ENCODE measurements at regions not wholly inside any gene's neighbourhood (a gene's known extent, or its start where the extent isn't known, plus 50 kb on each side); places are given as distances from the start of the nearest gene placed in this dataset.
"Not testable (repeated sequence)": the region's sequence is repeated elsewhere in the genome, so short reads cannot be mapped to it uniquely, and the experiment has no call there.

GRCh38 chr2:215535125-215535668 lies 99.3 kb upstream of the FN1 start:
- H3K4me3 ChIP-seq (ENCODE audit: low read length): no peak overlapping the region
- no peak overlapping the region for H3K4me2 ChIP-seq (ENCODE audit: low read length)
- H3K9me3 ChIP-seq (ENCODE audit: low read length): no peaks in the 10 kb centered on the region
- no peaks in the 10 kb centered on the region for H3F3A ChIP-seq (ENCODE audit: insufficient read depth, low read length, poor library complexity, severe bottlenecking)
- no peak overlapping the region for H3K9ac ChIP-seq (ENCODE audit: low read length)
- no peak overlapping the region for H2AFZ ChIP-seq (ENCODE audit: low read depth, low read length)
- no peaks in the 10 kb centered on the region for H3K36me3 ChIP-seq (ENCODE audit: insufficient read depth, low read length)
- H3K27ac ChIP-seq (ENCODE audit: low read length): no peak overlapping the region
- H3K9me2 ChIP-seq (ENCODE audit: insufficient read depth, low read length): no peaks in the 10 kb centered on the region
- no peak for TF ChIP-seq EZH2 (IDR thresholded peaks at IDR 0.05; ENCODE audit: borderline replicate concordance, insufficient read depth, low read length, poor library complexity, severe bottlenecking)
- no peak for TF ChIP-seq TAF1 (IDR thresholded peaks at IDR 0.05; ENCODE audit: low read depth)
- no peak for TF ChIP-seq EP300 (conservative IDR thresholded peaks at IDR 0.05; ENCODE audit: poor library complexity, severe bottlenecking)
- TF ChIP-seq, protein P1, sequence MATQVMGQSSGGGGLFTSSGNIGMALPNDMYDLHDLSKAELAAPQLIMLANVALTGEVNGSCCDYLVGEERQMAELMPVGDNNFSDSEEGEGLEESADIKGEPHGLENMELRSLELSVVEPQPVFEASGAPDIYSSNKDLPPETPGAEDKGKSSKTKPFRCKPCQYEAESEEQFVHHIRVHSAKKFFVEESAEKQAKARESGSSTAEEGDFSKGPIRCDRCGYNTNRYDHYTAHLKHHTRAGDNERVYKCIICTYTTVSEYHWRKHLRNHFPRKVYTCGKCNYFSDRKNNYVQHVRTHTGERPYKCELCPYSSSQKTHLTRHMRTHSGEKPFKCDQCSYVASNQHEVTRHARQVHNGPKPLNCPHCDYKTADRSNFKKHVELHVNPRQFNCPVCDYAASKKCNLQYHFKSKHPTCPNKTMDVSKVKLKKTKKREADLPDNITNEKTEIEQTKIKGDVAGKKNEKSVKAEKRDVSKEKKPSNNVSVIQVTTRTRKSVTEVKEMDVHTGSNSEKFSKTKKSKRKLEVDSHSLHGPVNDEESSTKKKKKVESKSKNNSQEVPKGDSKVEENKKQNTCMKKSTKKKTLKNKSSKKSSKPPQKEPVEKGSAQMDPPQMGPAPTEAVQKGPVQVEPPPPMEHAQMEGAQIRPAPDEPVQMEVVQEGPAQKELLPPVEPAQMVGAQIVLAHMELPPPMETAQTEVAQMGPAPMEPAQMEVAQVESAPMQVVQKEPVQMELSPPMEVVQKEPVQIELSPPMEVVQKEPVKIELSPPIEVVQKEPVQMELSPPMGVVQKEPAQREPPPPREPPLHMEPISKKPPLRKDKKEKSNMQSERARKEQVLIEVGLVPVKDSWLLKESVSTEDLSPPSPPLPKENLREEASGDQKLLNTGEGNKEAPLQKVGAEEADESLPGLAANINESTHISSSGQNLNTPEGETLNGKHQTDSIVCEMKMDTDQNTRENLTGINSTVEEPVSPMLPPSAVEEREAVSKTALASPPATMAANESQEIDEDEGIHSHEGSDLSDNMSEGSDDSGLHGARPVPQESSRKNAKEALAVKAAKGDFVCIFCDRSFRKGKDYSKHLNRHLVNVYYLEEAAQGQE (IDR thresholded peaks at IDR 0.05; ENCODE audit: borderline replicate concordance): no peak
- TF ChIP-seq SMC3 (conservative IDR thresholded peaks at IDR 0.05; ENCODE audit: poor library complexity): no peak
- TF ChIP-seq MXI1 (conservative IDR thresholded peaks at IDR 0.05; ENCODE audit: poor library complexity, severe bottlenecking): no peak
- no peaks in the 10 kb centered on the region for H4K20me1 ChIP-seq (ENCODE audit: insufficient read depth)
- H3K27me3 ChIP-seq (ENCODE audit: insufficient read depth, low read depth, low read length): no peaks in the 10 kb centered on the region
- no peaks in the 10 kb centered on the region for H3K79me2 ChIP-seq (replicated peaks; ENCODE audit: insufficient read depth, low read length)

- H3K27ac ChIP-seq (ENCODE audit: low read length); H3K9me3 ChIP-seq (ENCODE audit: low read length); H3K79me2 ChIP-seq (replicated peaks; ENCODE audit: insufficient read depth, low read length); H3K4me2 ChIP-seq (ENCODE audit: low read length); H2AFZ ChIP-seq (ENCODE audit: low read depth, low read length); H3K9me2 ChIP-seq (ENCODE audit: insufficient read depth, low read length); H3K27me3 ChIP-seq (ENCODE audit: insufficient read depth, low read depth, low read length); H3K36me3 ChIP-seq (ENCODE audit: insufficient read depth, low read length); H3F3A ChIP-seq (ENCODE audit: insufficient read depth, low read length, poor library complexity, severe bottlenecking); H3K4me3 ChIP-seq (ENCODE audit: low read length); H3K9ac ChIP-seq (ENCODE audit: low read length); H4K20me1 ChIP-seq (ENCODE audit: insufficient read depth): not testable (repeated sequence)
Measured at GRCh38 chr2:215533716-215534115, 97.8 kb upstream of the FN1 start.

GRCh38 chr2:215532844-215533243 lies 97.0 kb upstream of the FN1 start:
- TF ChIP-seq MXI1 (conservative IDR thresholded peaks at IDR 0.05; ENCODE audit: poor library complexity, severe bottlenecking) (no peak), CTCF (IDR thresholded peaks at IDR 0.05; ENCODE audit: poor library complexity, severe bottlenecking) (no peak), SMC3 (conservative IDR thresholded peaks at IDR 0.05; ENCODE audit: poor library complexity) (no peak), POLR2AphosphoS5 (IDR thresholded peaks at IDR 0.05) (no peak), EP300 (conservative IDR thresholded peaks at IDR 0.05; ENCODE audit: poor library complexity, severe bottlenecking) (no peak), TAF1 (IDR thresholded peaks at IDR 0.05; ENCODE audit: low read depth) (no peak), RAD21 (conservative IDR thresholded peaks at IDR 0.05) (no peak), EZH2 (IDR thresholded peaks at IDR 0.05; ENCODE audit: borderline replicate concordance, insufficient read depth, low read length, poor library complexity, severe bottlenecking) (no peak)
- TF ChIP-seq, protein P1 (IDR thresholded peaks at IDR 0.05; ENCODE audit: borderline replicate concordance): no peak
- H3K9me3 ChIP-seq (ENCODE audit: low read length): no peaks in the 10 kb centered on the region
- no peaks in the 10 kb centered on the region for H3K79me2 ChIP-seq (replicated peaks; ENCODE audit: insufficient read depth, low read length)

More at GRCh38 chr2:215532844-215533243, 97.0 kb upstream of the FN1 start:
- no peak overlapping the region for H3K4me3 ChIP-seq (ENCODE audit: low read length)
- no peak overlapping the region for H3K4me2 ChIP-seq (ENCODE audit: low read length)
- H3K9ac ChIP-seq (ENCODE audit: low read length): no peak overlapping the region
- no peaks in the 10 kb centered on the region for H3K27me3 ChIP-seq (ENCODE audit: insufficient read depth, low read depth, low read length)
- H3K36me3 ChIP-seq (ENCODE audit: insufficient read depth, low read length): no peaks in the 10 kb centered on the region
- H3K27ac ChIP-seq (ENCODE audit: low read length): no peak overlapping the region
- no peak overlapping the region for H2AFZ ChIP-seq (ENCODE audit: low read depth, low read length)
- H3K9me2 ChIP-seq (ENCODE audit: insufficient read depth, low read length): no peaks in the 10 kb centered on the region
- no peaks in the 10 kb centered on the region for H4K20me1 ChIP-seq (ENCODE audit: insufficient read depth)
- no peaks in the 10 kb centered on the region for H3F3A ChIP-seq (ENCODE audit: insufficient read depth, low read length, poor library complexity, severe bottlenecking)

Data from neural cell (in vitro differentiated cells).